B cell (primary cell): ENCODE measurements at regions not wholly inside any gene's neighbourhood (a gene's known extent, or its start where the extent isn't known, plus 50 kb on each side); places are given as distances from the start of the nearest gene placed in this dataset.

Source experiments
- ATAC-seq: fragments of 200-7000 bp; cut with Tn5 transposase; one replicate; pipeline ENCODE4 v1.10.0; 2021; ENCODE audit warnings: low read depth, mild to moderate bottlenecking, moderate number of reproducible peaks, moderate library complexity
- CTCF ChIA-PET: fragments of 350-600 bp; sonication (Branson Sonifier 250); formaldehyde crosslinking; loops from one replicate; lab custom pipeline; 2021; ENCODE audit warnings: antibody characterized with exemption, inconsistent platforms; lab: Charles Lee
- POLR2A ChIA-PET: fragments of 350-600 bp; sonication (Branson Sonifier 250); formaldehyde crosslinking; loops from one replicate; lab custom pipeline; 2021; ENCODE audit warnings: antibody characterized with exemption; lab: Charles Lee
- DNase-seq: peaks from one replicate; pipeline ENCODE4 v3.0.0; 2013
- H2AFZ ChIP-seq: 2 replicates; pipeline ENCODE4 v1.6.1; 2012; ENCODE audit warnings: mild to moderate bottlenecking, low read depth, low read length; ENCODE audit not compliant: insufficient read depth, poor library complexity, severe bottlenecking
- H3K27ac ChIP-seq, 2 donors: 1 replicate in 1 of 2; 2 replicates in 1 of 2; pipeline ENCODE4 v1.5.1; 2012 to 2013; ENCODE audit warnings: low read length in 2 of 2, mild to moderate bottlenecking in 2 of 2, moderate library complexity in 1 of 2
- H3K27me3 ChIP-seq, 4 experiments: fragments of 200-600 bp in 1 of 4; sonication (generic) in 1 of 4; replicated peaks in 1 of 4; 1 replicate in 2 of 4; 2 replicates in 2 of 4; pipeline versions ENCODE4 v1.6.1 to v1.7.0; 2013 to 2016; ENCODE audit warnings: low read length in 3 of 4, mild to moderate bottlenecking in 2 of 4, mixed read lengths in 1 of 4, moderate library complexity in 1 of 4; ENCODE audit not compliant: insufficient read depth in 4 of 4, control insufficient read depth in 3 of 4; ENCODE audit errors: control extremely low read depth in 1 of 4
- H3K36me3 ChIP-seq, 2 experiments: replicated peaks in 1 of 2; 1 replicate in 1 of 2; 2 replicates in 1 of 2; pipeline versions ENCODE4 v1.6.1 to v1.7.1; 2013; ENCODE audit warnings: low read length in 1 of 2; ENCODE audit not compliant: insufficient read depth in 2 of 2, control insufficient read depth in 1 of 2; ENCODE audit errors: control extremely low read depth in 1 of 2, extremely low read depth in 1 of 2
- H3K4me1 ChIP-seq, 2 donors: fragments of 200-600 bp in 1 of 2; sonication (generic) in 1 of 2; 1 replicate in 1 of 2; 2 replicates in 1 of 2; pipeline versions ENCODE4 v1.5.1 to v1.6.1; 2013 to 2017; ENCODE audit warnings: low read length in 2 of 2; ENCODE audit not compliant: control insufficient read depth in 2 of 2, insufficient read depth in 2 of 2
- H3K4me2 ChIP-seq: replicated peaks from 2 replicates; pipeline ENCODE3; 2012; ENCODE audit warnings: mild to moderate bottlenecking, low read depth, low read length; ENCODE audit not compliant: poor library complexity, severe bottlenecking
- H3K4me3 ChIP-seq, 5 experiments: fragments of 200-600 bp in 1 of 5; sonication (generic) in 1 of 5; 1 replicate in 3 of 5; 2 replicates in 2 of 5; pipeline versions ENCODE4 v1.5.1 to v1.7.0; 2011 to 2016; ENCODE audit warnings: low read length in 4 of 5, mild to moderate bottlenecking in 4 of 5, low read depth in 2 of 5, control low read depth in 1 of 5, moderate library complexity in 1 of 5; ENCODE audit not compliant: insufficient read depth in 1 of 5; ENCODE audit errors: control extremely low read depth in 1 of 5, extremely low read depth in 1 of 5
- H3K79me2 ChIP-seq: fragments of 200-600 bp; sonication (generic); one replicate; pipeline ENCODE4 v1.6.0; 2016; ENCODE audit warnings: low read length; ENCODE audit not compliant: control insufficient read depth, insufficient read depth
- H3K9ac ChIP-seq: fragments of 200-600 bp; sonication (generic); 2 replicates; pipeline ENCODE4 v1.6.1; 2017; ENCODE audit warnings: mild to moderate bottlenecking, low read length, moderate library complexity
- H3K9me3 ChIP-seq, 3 donors: one replicate each; pipeline versions ENCODE4 v1.6.1 to v1.7.1; 2013; ENCODE audit warnings: low read length in 2 of 3; ENCODE audit not compliant: control insufficient read depth in 2 of 3, insufficient read depth in 1 of 3; ENCODE audit errors: control extremely low read depth in 1 of 3
- H4K20me1 ChIP-seq: 2 replicates; pipeline ENCODE4 v1.6.0; 2012; ENCODE audit warnings: mild to moderate bottlenecking, low read length; ENCODE audit not compliant: insufficient read depth, control insufficient read depth, poor library complexity, severe bottlenecking
- H3K27ac Mint-ChIP-seq: one replicate; pipeline ENCODE4 v1.8.0; 2021; ENCODE audit warnings: mixed read lengths
- H3K27me3 Mint-ChIP-seq: one replicate; pipeline ENCODE4 v1.8.0; 2021; ENCODE audit warnings: mixed read lengths
- H3K4me1 Mint-ChIP-seq: one replicate; pipeline ENCODE4 v1.8.0; 2021; ENCODE audit warnings: mixed read lengths
- H3K4me3 Mint-ChIP-seq: one replicate; pipeline ENCODE4 v1.8.0; 2021; ENCODE audit warnings: mixed read lengths
- H3K9me3 Mint-ChIP-seq: one replicate; pipeline ENCODE4 v1.8.0; 2022; ENCODE audit warnings: mixed read lengths; ENCODE audit not compliant: insufficient read depth
- CTCF ChIP-seq: fragments of 200-600 bp; IDR thresholded peaks from one replicate; pipeline ENCODE4 v1.8.0; 2022; ENCODE audit warnings: antibody characterized with exemption, mild to moderate bottlenecking
- EZH2 ChIP-seq: IDR thresholded peaks from 2 replicates; pipeline ENCODE4 v1.6.1; 2012; ENCODE audit warnings: borderline replicate concordance, low read depth, mild to moderate bottlenecking, moderate library complexity, low read length; ENCODE audit not compliant: insufficient read depth, poor library complexity, severe bottlenecking
- WGBS: methylation state at CpG from one replicate; pipeline ENCODE4 v1.1.5; 2013; ENCODE audit warnings: missing lambda C conversion rate; ENCODE audit not compliant: insufficient coverage; 5-methylcytosine and 5-hydroxymethylcytosine counted together
- intact Hi-C: fragments of 100-400 bp; cut with micrococcal nuclease; formaldehyde crosslinking; loops from one replicate; pipeline ENCODE4 v1.10.0; 2022

- ATAC-seq: no peak
- CTCF ChIA-PET: no interaction called here
- Mint-ChIP-seq H3K27ac (no peak overlapping the region), H3K4me1 (peaks cover 5% of the 10 kb centered on the region), H3K27me3 (peaks cover 46% of the 10 kb centered on the region), H3K9me3 (no peaks in the 10 kb centered on the region), H3K4me3 (no peak overlapping the region)
- TF ChIP-seq EZH2 (no peak), CTCF (no peak)
- Histone ChIP-seq H3K27me3 (peaks cover 0 to 39% (median 15%) of the 10 kb centered on the region in 4 experiments), H3K27ac (no peak overlapping the region), H3K36me3 (no peaks in the 10 kb centered on the region), H4K20me1 (no peaks in the 10 kb centered on the region), H3K4me2 (no peak overlapping the region), H3K4me1 (peaks cover 0 to 9% of the 10 kb centered on the region in 2 donors), H3K9ac (no peak overlapping the region), H3K4me3 (no peak overlapping the region), H2AFZ (no peak overlapping the region), H3K9me3 (no peaks in the 10 kb centered on the region), H3K79me2 (no peaks in the 10 kb centered on the region)
- DNase-seq: no peak
- 13% methylated on average over 21 of the region's 23 CpGs for WGBS
- intact Hi-C loops: no loop called here
- POLR2A ChIA-PET: no interaction called here
Observed at GRCh38 chr10:23693501-23693901, 254.6 kb downstream of the OTUD1 start.

- Histone ChIP-seq H3K4me3 (no peak overlapping the region), H3K4me1 (peaks cover 0 to 9% of the 10 kb centered on the region in 2 donors), H3K9ac (no peak overlapping the region), H4K20me1 (no peaks in the 10 kb centered on the region), H3K79me2 (no peaks in the 10 kb centered on the region), H2AFZ (no peak overlapping the region), H3K27ac (no peak overlapping the region), H3K4me2 (no peak overlapping the region), H3K9me3 (no peaks in the 10 kb centered on the region), H3K27me3 (peaks cover 0 to 39% (median 15%) of the 10 kb centered on the region in 4 experiments), H3K36me3 (no peaks in the 10 kb centered on the region)
- DNase-seq (no peak), ATAC-seq (no peak)
- peaks cover 5% of the 10 kb centered on the region for H3K4me1 Mint-ChIP-seq
- H3K27ac Mint-ChIP-seq: no peak overlapping the region
- intact Hi-C loops: no loop called here
- POLR2A ChIA-PET: no interaction called here
- WGBS: 8% methylated on average over 12 of the region's 18 CpGs
- no peak for TF ChIP-seq EZH2
- TF ChIP-seq CTCF: no peak
- H3K27me3 Mint-ChIP-seq: peaks cover 49% of the 10 kb centered on the region
- CTCF ChIA-PET: no interaction called here
- no peaks in the 10 kb centered on the region for H3K9me3 Mint-ChIP-seq
- no peak overlapping the region for H3K4me3 Mint-ChIP-seq
Observed at GRCh38 chr10:23693925-23694324, 255.1 kb downstream of the OTUD1 start.
